Osteocyte (in vitro differentiated cells): ENCODE measurements at regions not wholly inside any gene's neighbourhood (a gene's known extent, or its start where the extent isn't known, plus 50 kb on each side); places are given as distances from the start of the nearest gene placed in this dataset.

Experiments
- DNase-seq: peaks from one replicate; pipeline ENCODE4 v3.0.0; 2021; ENCODE audit warnings: mixed read lengths; ENCODE audit not compliant: unreplicated experiment; ENCODE audit errors: extremely low spot score
- H3K27ac Mint-ChIP-seq: one replicate; pipeline ENCODE4 v1.8.0; 2021; ENCODE audit warnings: mild to moderate bottlenecking, mixed read lengths; ENCODE audit not compliant: unreplicated experiment
- H3K27me3 Mint-ChIP-seq: one replicate; pipeline ENCODE4 v1.8.0; 2021; ENCODE audit warnings: mixed read lengths; ENCODE audit not compliant: unreplicated experiment
- H3K36me3 Mint-ChIP-seq: one replicate; pipeline ENCODE4 v1.8.0; 2021; ENCODE audit warnings: mixed read lengths; ENCODE audit not compliant: unreplicated experiment
- H3K4me1 Mint-ChIP-seq: one replicate; pipeline ENCODE4 v1.8.0; 2021; ENCODE audit warnings: mixed read lengths; ENCODE audit not compliant: unreplicated experiment
- H3K4me3 Mint-ChIP-seq: one replicate; pipeline ENCODE4 v1.8.0; 2021; ENCODE audit warnings: mild to moderate bottlenecking, moderate library complexity, mixed read lengths; ENCODE audit not compliant: unreplicated experiment
- H3K9me3 Mint-ChIP-seq: one replicate; pipeline ENCODE4 v1.8.0; 2021; ENCODE audit warnings: mixed read lengths; ENCODE audit not compliant: unreplicated experiment
- CTCF ChIP-seq: fragments of 200-600 bp; sonication (generic); IDR thresholded peaks from 2 replicates; pipeline ENCODE4 v1.5.0; 2021; ENCODE audit warnings: antibody characterized with exemption, mild to moderate bottlenecking, moderate library complexity

GRCh38 chr5:32850817-32851496, 139.8 kb downstream of the NPR3 start:
- no peak for TF ChIP-seq CTCF
- H3K27ac Mint-ChIP-seq: no peak overlapping the region
- H3K27me3 Mint-ChIP-seq: no peaks in the 10 kb centered on the region
- H3K4me3 Mint-ChIP-seq: no peak overlapping the region
- no peaks in the 10 kb centered on the region for H3K36me3 Mint-ChIP-seq
- no peaks in the 10 kb centered on the region for H3K9me3 Mint-ChIP-seq
- no peak for DNase-seq
- H3K4me1 Mint-ChIP-seq: peaks cover 60% of the 10 kb centered on the region

DNA sequence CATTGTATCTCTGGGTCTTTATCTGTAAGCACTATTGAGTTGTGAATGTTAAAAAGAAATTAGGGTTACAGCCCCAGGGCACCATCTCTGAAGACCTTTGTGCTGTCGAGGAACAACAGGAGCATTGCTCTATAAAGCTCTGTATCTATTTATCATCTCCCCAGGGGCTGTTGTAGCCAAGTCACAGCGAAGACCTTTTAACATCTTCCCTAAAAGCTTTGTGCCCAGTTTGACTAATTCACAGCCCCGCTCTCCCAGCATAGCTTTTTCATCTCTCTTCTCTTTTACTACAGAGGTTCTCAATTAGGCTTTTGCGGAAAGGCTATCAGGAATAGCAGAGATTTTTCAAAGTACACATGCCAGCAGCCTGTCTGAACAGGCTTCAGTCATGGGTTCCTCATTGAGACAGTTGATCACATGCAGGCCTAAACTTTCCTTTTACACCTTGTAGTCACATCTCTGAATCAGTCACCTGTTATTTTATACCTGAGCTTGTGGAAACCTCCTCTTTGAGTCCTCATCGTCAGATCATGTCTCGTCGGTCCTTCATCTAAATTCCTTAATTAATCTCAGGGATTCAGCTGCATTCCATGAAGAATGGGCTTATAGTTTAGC, 140.5 kb downstream of the NPR3 start:
- Mint-ChIP-seq H3K36me3 (no peaks in the 10 kb centered on the region), H3K9me3 (no peaks in the 10 kb centered on the region), H3K27me3 (no peaks in the 10 kb centered on the region), H3K27ac (peak overlapping the region; percentile 84), H3K4me1 (peaks cover 60% of the 10 kb centered on the region), H3K4me3 (no peak overlapping the region)
- no peak for DNase-seq
- no peak for TF ChIP-seq CTCF

DNA sequence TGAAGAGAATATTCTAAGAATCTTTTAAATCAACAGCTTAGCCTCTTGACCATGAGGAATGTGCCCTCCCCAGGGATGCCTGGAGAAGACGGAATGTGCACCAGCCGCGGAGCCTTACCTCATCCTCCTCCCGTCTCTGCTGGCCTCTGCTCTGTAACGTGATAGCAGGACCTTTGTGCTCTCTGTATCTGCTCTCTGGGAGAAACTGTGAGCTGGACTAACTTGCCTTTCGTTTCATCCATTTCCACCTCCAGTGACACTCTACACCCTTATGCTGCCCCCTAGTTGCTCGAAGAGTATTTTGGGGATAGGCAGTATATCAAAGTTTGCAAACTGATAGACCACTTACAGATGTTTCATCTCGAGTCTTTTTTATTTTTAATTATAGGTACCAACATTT, 141.4 kb downstream of the NPR3 start:
- Mint-ChIP-seq H3K9me3 (peaks cover 4% of the 10 kb centered on the region), H3K36me3 (peaks cover 3% of the 10 kb centered on the region), H3K4me3 (peak overlapping the region; percentile 39), H3K27ac (peak overlapping the region; percentile 84), H3K4me1 (peaks cover 60% of the 10 kb centered on the region), H3K27me3 (no peaks in the 10 kb centered on the region)
- peak; percentile 89 for DNase-seq
- peak; percentile 57 for TF ChIP-seq CTCF

DNA sequence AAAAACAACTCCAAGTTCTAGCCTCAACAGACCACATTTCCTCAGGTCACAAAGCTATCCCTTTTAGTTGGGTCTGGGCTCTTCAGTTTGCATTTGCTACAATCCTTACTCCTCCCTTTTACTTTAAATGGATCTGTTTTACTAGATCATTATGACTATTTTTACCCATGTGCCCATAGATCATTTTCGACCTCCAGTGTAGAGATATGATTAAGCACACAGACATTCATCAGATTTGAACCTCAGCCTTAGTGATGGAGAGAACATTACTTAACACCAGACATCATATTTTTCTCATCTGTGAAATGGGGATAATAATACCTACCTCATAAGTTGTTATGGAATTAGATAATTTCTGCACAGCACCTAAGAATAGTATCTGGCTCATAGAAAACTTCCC, 141.9 kb downstream of the NPR3 start:
- no peak for DNase-seq
- Mint-ChIP-seq H3K36me3 (peaks cover 4% of the 10 kb centered on the region), H3K9me3 (peaks cover 8% of the 10 kb centered on the region), H3K27me3 (no peaks in the 10 kb centered on the region), H3K27ac (peak overlapping the region; percentile 84), H3K4me1 (peaks cover 60% of the 10 kb centered on the region), H3K4me3 (no peak overlapping the region)
- TF ChIP-seq CTCF: no peak

GRCh38 chr5:32854473-32854872, 143.4 kb downstream of the NPR3 start:
- no peak for DNase-seq
- Mint-ChIP-seq H3K4me3 (no peak overlapping the region), H3K36me3 (peaks cover 11% of the 10 kb centered on the region), H3K27me3 (no peaks in the 10 kb centered on the region), H3K4me1 (peaks cover 46% of the 10 kb centered on the region), H3K27ac (peak overlapping the region; percentile 11), H3K9me3 (peaks cover 16% of the 10 kb centered on the region)
- no peak for TF ChIP-seq CTCF
